Retina (tissue), 1 donor: ENCODE measurements at regions not wholly inside any gene's neighbourhood (a gene's known extent, or its start where the extent isn't known, plus 50 kb on each side); places are given as distances from the start of the nearest gene placed in this dataset.

Experiments used
- DNase-seq: peaks from one replicate; pipeline ENCODE4 v3.0.0-alpha.2; 2016

DNA sequence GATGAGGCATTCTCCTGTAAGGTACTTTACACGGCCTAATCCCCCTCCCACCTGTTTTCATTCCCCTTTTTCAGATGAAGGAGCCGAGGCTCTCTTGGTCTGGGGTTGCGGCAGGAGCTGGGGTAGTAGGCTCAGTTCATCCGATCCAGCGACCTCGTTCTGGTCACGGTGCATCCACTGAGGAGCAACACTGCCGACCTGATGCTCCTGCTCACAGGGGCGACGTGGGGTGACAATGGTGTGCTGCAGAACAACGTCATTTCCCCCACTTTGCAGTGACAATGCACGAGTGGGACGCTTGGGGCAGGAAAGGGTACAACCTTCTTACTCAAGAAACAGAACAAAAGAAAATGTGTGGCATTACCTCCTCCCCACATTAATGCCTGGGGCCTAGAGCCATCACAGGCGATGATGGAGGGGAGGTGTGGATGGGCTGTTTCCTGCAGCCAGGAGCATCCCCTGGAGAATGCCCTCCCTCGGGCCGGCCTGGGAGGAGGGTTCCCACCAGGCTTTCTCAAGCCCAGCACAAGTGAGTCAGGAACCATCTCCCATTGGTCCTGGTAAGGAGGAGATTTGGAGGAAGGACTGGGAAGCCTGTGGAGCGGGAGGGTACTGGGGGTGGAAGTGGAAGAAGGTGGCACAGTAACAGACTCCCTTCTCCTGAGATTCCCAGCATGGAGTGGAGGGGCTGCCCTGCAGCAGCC is 125.6 kb downstream of the SPATA19 start:
- no peak for DNase-seq

DNA sequence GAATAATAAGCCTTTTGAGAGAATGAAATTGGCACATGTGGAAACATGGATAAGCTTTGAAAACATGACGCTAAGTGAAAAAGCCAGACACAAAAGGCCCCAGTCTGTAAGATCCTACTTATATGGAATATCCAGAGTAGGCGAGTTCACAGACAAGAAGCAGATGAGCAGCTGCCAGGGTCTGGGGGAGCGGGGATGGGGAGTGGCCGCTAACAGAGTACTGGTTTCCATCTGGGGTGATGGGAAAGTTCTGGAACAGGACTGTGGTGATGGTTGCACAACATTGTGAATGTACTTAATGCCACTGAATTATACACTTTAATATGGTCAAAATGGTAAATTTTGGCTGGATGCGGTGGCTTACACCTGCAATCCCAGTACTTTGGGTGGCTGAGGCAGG is 126.5 kb downstream of the SPATA19 start:
- no peak for DNase-seq

DNA sequence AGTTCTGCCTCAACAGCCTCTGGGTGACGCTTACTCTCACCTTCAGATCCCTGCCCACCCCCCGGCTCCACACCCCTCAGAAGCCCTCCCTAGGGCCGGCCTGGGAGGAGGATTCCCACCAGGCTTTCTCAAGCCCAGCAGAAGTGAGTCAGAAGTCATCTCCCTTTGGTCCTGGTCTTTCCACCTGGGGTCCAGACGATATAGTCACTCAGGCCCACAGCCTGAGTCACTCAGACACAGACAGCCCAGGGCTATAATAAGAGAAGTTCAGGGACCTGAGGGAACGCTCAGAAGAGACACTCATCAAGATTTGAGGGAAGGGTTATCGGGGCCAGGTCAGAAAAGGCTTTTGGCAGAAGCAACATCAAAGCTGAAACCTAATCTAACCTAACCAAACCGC is 127.1 kb downstream of the SPATA19 start:
- no peak for DNase-seq

DNA sequence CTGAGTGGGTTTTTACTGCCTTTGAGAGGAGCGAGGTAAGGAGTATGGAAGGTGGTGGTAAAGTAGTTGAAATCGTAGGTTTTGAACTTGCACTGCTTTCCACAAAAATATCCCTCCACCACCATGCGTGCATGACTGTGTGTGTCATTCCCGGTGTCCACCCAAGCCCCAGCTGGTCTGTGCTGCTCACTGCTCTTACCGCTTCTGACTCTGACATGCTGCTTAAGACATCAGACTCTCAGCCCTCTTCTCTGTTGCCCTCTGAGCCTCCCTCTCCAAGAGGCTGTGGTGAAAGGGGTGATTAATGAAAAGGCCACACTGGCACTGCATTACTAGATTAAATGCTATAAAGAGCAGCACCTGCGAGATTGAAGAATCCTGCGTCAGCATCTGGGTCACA is 128.7 kb downstream of the SPATA19 start:
- DNase-seq, result no peak

DNA sequence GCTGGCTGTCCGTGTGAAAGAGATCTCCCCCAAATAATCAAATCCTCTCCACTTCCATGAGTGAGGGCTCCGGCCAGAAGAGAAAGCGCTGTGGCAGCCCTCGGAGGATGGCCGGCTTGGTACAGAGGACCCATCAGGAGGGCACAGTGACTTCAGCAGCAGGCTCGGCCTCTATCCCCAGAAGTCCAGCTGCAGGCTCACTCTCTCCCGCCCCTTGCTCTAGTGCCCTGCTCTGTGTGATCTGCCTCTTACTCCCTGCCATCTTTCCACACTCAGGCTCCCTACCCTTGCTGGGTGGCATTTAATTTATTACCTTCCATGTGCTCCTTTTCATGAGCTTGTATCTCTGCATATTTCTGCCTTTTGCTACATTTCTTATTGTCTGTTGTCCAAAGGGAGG is 129.7 kb downstream of the SPATA19 start:
- DNase-seq, result no peak

DNA sequence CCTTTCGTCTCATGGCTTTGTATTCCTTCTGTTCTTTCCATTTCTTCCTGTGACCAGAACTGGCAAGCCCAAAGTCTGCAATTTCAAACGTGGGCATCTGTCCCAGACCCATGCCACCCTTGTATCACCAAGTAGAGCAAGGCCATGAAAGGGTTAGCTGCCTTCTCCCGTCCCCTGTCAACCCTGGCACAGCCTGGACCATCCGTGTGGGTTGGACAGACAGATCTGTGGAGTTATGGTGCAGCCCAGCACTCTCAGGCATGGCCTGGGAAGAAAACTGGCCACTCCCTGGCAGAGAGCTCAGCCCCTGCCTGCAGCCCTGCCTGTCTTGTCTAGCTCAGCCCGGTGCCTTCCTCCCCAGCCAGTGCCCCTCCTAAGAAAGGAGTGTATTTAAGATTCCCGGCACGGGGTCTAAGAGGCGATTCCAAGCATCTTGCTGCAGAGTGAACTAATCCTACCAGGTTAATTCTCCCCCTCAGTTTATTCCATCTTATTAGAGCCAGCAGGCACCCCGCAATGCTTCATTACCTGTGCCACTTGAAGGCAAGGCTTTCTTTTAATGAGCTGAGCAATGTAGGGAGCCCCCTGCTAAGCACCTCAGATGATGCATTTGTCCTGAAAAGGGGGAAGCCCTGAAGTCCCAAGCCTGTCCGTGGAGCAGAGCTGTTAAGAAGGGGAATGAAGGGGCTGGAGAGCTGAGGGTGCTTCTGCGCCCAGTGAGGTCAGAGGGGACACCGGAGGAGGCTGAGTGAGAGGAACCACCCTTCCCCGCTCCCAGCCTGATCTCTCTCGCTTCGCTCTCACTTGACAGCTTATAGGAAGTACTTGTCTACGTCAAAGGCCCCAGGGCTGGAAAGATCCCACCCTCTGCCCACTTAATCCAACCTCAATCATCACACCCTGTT is 130.6 kb downstream of the SPATA19 start:
- DNase-seq, result no peak

DNA sequence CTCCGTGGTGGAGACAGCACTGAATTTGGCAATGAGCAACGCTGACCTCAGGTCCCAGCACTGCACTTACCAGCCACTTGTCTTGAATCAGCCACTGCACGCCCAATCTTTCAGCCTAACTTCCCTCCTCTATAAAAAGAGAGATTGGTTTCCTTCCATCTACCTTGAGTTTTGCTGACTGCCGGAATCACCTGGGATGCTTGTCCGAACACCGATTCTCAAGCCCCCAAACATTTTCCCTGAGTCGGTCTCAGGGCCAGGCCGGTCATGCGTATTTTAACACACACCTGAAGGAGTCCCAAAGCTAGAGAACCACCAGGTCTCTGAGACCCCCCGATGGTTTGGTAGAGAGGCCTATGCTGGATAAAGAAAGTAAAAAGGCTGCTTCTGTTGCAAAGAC is 131.5 kb downstream of the SPATA19 start:
- no peak for DNase-seq

DNA sequence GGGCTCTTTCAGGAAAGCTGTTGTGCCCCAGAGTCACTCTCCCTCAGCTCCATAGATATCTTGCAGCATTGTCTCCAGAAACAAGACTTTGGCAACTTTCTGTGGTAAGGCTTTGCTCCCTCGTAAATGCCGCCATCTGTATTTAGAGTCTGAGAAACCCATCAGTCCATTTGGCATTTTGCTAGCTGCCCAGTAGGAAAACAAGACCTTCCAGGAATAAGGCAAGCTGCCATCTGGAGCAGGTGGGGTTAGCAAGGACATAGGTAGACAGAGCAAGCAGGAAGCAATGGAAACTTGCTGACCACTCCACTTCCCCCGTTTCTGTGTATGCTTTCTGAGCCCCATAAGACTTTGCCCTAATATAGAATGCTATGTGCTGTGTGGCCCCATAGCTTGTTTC is 131.9 kb downstream of the SPATA19 start:
- DNase-seq, result no peak

DNA sequence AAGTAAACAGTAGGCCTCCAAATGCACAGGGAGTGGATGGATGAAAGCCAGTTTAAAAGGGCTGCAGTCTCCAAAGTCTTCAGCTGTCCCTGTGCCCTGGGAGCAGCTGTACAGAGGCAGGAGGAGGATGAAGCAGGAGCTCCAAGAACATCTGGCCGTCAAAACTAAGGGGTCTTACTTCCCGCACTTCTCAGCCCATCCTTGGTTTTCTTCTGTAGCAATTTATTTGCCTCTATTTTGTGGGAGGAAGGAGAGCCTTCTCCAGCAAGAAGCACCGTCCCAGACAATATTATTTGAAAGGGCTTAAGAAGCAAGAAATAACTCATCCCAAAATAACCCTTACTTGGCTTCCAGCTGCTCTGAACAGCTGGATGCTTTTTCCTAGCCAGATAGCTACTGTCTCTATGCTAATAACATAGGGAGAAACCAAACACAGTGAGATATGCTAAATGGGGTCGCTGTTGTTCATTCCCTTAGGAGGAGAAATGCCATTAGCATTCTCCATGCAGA is 133.2 kb downstream of the SPATA19 start:
- DNase-seq, result no peak

DNA sequence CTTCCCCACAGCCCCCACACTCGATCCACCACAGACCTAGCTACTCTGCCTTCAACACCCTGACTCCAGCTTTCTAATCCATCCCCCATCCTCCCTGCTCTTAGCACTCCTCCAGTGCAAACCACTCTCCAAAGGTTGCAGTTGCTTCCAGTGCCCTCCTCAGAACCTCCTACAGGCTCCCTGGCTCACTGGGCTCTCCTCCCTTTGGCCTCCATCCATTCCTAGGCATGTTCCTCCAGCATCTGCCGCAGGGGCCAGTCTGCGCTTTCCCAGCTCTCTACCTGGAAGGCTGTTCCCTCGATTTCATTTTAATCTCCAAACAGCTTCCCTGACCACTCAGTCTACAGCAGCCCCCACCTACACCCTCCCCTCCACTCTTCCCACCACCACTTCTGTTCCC is 133.8 kb downstream of the SPATA19 start:
- no peak for DNase-seq

DNA sequence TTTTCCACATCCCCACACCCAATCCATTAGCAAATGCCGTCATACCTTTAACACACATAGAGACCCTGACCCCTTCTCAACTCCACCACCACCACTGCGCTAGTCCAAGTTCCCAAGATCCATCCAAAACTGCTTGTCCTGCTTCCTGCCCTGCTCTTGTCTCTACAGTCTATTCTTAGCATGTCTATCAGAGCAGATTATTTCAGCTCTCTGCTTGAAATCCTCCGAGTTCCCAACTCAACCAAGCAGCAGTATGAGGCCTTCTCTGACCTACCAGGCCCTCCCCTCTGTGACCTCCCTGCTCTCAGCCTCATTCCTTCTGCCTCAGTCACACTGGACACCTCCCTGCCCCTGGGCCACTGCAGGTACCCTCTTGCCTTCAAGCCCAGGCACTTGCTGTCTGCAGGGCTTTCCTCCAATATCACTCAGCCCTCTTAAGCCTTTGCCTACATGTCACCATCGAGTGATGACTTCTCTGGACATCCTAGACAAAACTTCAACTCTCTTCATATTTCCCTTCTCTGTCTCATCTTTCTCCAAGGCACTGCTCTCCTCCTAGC is 134.6 kb downstream of the SPATA19 start:
- no peak for DNase-seq

DNA sequence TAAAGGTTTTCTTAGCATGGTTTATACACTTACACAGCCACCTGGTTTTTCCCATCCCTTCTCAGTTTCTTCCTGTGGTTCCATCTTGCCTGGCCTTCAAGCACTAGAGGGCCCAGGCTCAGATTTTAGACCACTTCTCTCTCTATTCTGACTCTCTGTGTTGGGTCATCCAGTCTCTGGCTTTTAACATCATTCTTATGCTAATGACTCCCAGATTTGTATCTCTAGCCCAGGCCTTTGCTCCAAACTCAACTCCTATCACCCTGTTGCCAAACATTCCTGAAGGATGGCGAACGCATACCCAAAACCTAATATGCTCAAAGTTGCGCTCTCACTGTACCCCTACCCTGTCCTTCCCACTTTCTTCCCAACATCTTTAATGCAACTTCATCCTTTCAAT is 135.1 kb downstream of the SPATA19 start:
- no peak for DNase-seq

DNA sequence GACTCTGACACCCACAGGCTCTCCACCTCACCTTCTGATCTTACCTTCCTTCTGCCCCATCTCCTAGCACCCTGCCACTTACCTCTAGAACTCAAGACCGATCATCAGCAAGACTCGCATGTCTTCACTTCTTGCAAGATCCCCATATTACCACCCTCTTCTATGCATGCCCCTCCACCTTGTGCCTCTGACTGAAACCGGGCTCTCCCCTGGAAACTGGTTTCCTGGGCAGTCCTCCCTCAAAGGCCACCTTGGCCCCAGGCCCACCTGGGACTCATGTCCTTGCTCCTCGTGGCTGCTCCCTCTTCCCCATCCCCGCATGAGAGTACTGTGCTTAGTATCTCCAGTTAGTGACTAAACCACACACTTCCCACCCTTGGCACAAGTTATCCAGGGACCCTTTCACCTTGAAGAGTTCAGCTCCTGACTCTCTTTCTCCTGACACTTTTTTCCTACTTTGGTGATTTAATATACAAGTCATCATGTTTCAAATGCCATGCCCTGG is 136.7 kb downstream of the SPATA19 start:
- no peak for DNase-seq

DNA sequence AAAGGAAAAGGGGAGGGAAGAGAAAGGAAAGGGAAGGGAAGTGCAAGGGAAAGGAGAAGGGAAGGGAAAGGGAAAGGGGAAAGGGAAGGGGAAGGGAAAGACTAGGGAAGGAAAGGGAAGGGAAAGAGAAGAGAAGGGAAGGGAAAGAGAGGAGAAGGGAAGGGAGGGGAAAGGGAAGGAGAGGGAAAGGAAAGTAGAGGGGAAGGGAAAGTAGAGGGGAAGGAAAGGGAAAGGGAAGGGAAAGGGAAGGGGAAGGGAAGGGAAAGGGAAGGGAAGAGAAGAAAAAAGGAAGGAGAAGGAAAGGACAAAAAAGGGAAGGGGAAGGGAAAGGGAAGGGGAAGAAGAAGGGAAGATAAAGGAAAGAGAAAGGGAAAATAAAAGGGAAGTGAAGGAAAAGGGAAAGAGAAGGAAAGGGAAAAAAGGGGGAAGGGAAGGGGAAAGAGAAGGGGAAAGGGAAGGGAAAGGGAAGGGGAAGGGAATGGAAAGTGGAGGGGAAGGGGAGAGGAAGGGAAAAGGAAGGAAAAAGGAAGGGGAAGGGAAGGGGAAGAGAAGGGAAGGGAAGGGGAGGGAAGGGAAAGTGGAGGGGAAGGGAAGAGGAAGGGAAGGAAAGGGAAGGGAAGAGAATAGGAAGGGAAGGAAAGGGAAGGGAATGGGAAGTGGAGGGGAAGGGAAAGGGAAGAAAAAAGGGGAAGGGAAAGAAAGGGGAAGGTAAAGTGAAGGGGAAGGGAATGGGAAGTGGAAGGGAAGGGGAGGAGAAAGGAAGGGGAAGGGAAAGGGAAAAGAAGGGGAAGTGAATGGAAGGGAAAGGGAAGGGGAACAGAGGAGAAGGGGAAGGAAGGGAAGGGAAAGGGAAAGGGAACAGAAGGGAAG is 138.2 kb downstream of the SPATA19 start:
- no peak for DNase-seq

DNA sequence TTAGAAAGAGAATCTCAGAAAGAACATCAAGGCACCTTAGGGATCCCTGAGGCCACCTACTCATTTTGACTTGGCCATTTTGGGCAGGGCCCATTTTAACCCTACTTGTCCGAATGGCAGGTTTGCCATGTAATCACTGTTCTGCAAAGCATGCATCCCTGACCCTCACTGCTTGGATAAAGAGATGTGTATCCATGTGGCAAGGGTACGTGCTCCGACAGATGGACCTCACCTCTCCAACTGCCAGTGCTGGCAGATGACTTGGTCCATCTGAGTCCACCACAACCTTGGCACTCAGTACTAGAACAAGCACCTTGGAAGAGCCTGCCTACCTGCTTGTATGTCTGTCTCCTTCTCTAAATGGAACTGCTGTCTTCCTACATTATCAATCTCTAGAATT is 139.4 kb downstream of the SPATA19 start:
- no peak for DNase-seq

DNA sequence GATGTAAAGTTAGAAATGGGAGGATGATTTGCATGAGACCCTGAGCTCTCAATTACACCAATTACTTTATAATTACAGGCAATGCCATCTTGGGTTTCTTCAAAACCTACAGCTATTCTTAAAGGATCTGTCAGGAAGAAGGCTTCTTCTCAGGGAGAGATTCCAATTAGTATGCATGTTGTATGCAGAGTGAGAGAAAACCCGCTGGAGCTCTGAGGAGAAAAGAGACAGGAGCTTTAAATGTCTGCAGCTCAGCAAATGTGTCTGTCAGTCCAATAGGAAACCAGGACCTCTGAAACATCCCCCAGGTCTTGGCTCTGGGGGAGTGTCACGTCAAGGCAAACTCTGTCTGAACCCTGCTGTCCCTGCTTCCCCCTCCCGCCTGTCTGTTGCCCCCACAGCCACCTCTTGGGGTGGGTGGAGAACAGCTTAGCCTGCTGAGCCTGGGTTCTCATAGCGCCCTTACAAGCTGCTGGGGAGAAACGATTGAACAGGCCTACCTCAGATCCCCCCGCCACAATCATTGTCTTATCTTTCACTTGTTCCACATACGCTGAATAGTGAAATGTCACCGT is 140.2 kb downstream of the SPATA19 start:
- DNase-seq, result no peak

DNA sequence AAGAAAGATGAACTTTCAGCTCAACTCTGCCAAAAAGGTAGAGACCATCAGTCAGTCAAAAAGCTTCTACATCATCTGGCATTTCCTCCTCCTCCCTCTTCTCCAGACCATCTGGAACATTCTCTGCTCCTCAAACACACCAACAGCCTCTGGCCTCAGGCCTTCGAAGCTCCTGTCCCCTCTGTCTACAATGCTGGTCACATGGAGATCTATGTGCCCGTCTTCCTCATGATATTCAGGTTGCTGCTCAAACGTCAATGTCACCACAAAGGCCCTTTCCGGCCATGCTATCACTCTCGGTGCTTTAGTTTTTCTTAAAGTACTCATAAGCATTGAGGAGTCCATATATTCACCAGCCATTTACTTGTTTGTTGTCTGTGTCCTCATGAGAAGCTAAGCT is 146.2 kb downstream of the SPATA19 start:
- no peak for DNase-seq

DNA sequence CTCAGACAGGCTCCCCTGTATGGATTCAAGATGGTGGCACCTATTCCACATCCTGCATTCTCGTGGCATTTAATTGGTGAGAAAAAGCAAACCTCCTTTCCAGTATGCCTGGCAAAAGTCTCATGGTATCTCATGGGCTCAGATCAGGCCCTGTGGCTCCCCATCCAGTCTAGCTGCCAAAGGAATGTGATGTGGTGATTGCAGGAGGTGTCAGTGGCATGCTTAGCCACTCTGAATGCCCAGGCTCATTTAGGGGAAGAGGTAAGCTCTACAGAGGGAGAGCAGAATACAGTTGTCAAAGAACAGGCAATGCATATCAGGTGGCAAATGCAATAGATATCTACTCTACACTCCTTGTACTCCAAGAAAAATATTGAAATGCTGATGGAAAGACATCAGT is 146.7 kb downstream of the SPATA19 start:
- no peak for DNase-seq

DNA sequence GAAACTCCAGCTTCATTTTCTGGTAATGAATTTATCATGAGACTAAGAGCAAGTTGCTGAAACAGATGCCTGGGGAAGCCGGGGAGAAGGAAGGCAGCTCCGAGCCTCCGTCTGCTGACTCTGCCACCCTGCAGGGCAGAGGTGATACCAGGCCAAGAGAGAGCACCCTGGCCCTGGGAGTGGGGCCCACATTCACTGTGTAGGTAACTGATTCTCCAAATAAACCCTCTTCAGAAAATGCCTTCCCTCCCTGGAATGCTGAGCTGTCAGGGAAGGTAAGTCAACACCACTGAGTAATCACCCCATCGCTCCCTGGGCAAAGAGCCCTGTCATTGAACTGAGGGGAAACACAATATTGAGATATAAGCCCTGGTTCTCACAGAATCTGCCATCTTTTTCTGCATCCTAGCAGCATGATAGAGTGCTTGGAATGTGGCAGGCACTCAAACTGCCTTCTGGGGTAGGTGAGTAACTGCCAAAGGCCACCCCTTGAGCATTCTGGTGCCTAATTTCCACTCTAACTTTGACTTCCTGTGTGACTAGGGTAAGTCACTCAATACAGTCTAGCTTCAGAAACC is 147.6 kb downstream of the SPATA19 start:
- DNase-seq, result no peak

DNA sequence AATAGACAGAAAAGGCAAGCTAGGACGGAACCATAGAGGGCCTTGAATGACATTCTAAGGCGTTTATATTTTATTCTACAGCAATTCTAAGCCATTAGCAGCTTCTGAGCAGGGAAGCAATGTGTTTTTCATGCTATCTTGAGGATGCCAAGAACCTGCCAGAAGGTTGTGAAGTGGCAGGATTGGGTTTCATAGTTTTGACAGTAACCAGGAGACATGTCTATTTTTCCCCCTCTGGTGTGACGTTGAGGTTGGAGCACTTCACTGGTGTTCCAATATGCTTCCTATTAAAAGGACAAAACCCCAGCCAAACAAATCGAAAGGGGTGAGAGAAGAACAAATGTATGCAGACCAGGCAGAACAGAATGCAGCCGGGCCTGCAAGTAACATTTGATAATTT is 148.2 kb downstream of the SPATA19 start:
- DNase-seq, result no peak

DNA sequence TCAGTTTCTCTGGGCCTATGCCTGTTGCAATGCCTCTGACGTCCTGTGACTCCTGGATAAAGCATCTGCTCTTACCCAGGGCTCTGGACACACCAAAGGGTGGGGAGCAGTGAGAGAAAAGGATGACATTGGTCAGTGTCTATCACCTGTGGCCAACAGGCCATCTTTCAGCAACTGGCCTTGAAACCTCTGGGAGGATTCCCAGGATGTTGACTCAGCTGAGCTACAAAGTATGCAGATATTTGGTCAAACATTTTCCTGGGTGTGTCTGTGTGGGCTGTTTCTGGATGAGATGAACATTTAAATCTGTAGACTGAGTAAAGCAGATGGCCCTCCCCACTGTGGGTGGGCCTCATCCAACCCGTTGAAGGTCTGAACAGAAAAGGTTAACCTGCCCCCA is 149.9 kb downstream of the SPATA19 start:
- DNase-seq, result no peak

DNA sequence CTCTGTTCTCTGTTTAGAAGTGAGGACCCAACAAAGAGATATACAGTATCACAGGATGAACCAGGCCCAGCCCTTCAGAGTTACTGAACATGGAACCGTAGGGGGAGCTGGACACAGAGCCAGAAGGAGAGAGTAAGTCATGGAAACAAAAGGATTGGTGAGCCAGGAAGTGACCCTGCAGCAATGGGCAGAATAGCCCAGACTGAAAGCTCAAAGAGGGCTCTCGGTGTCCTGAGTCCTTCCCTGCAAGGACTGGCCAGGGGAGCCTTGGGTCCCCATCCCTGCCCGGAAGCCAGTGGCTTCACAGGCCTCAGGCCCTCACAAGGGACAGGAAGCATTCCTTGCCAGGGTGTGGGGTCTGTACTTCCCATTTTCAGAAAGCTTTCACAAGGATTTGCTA is 150.6 kb downstream of the SPATA19 start:
- no peak for DNase-seq
